Testis (tissue), 2 donors: ENCODE measurements at regions not wholly inside any gene's neighbourhood (a gene's known extent, or its start where the extent isn't known, plus 50 kb on each side); places are given as distances from the start of the nearest gene placed in this dataset.

Experiments
- POLR2A ChIP-seq: fragments of 450-650 bp; IDR thresholded peaks from one replicate; pipeline ENCODE4 v1.6.1; 2017; ENCODE audit warnings: antibody characterized with exemption, mild to moderate bottlenecking, moderate library complexity
- TF ChIP-seq, protein P1 (sequence below), 3 experiments: fragments of 450-650 bp in 2 of 3; fragments of 200-600 bp in 1 of 3; sonication (generic) in 1 of 3; IDR thresholded peaks; one replicate each; pipeline ENCODE4 v1.5.1; 2016 to 2019; ENCODE audit warnings: antibody characterized with exemption in 3 of 3, mild to moderate bottlenecking in 2 of 3, moderate library complexity in 1 of 3

DNA sequence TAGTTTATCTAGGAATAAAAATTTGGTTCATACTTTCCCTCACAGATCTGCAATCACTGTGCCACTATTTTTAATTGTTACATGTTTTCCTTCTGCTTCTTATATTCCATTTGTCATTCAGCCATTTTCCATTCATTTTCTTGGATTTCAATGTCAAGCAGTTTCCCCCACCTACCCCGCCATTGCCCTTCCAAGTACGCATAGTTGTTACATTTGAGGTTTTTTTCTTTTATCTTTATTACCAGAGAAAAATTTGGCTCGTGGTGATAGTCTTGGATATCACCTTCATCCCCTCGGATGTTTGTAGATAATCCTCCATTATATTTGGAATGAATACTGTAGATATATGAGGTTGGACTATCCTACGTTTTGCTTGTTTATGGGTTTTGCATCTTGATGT, 159.7 kb downstream of the CRPPA start:
- TF ChIP-seq, protein P1, sequence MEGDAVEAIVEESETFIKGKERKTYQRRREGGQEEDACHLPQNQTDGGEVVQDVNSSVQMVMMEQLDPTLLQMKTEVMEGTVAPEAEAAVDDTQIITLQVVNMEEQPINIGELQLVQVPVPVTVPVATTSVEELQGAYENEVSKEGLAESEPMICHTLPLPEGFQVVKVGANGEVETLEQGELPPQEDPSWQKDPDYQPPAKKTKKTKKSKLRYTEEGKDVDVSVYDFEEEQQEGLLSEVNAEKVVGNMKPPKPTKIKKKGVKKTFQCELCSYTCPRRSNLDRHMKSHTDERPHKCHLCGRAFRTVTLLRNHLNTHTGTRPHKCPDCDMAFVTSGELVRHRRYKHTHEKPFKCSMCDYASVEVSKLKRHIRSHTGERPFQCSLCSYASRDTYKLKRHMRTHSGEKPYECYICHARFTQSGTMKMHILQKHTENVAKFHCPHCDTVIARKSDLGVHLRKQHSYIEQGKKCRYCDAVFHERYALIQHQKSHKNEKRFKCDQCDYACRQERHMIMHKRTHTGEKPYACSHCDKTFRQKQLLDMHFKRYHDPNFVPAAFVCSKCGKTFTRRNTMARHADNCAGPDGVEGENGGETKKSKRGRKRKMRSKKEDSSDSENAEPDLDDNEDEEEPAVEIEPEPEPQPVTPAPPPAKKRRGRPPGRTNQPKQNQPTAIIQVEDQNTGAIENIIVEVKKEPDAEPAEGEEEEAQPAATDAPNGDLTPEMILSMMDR (IDR thresholded peaks at IDR 0.05): no peak
- TF ChIP-seq POLR2A: no peak
